HAP-1 (cell line): ENCODE measurements at regions not wholly inside any gene's neighbourhood (a gene's known extent, or its start where the extent isn't known, plus 50 kb on each side); places are given as distances from the start of the nearest gene placed in this dataset.

Experiments
- DNase-seq, 2 experiments: peaks; one replicate each; pipeline ENCODE4 v3.0.0-alpha.2; 2016 to 2020; ENCODE audit warnings: low spot score in 2 of 2
- H3K27me3 ChIP-seq: fragments of 250-450 bp; sonication (Bioruptor Pico); 2 replicates; pipeline ENCODE4 v1.5.1; 2020; ENCODE audit warnings: low read depth, mild to moderate bottlenecking, moderate library complexity
- H3K36me3 ChIP-seq: fragments of 250-450 bp; sonication (Bioruptor Pico); replicated peaks from 2 replicates; pipeline ENCODE4 v1.5.1; 2020; ENCODE audit warnings: mild to moderate bottlenecking
- H3K4me1 ChIP-seq: fragments of 250-450 bp; sonication (Bioruptor Pico); 2 replicates; pipeline ENCODE4 v1.5.1; 2020; ENCODE audit warnings: mild to moderate bottlenecking
- H3K4me3 ChIP-seq: fragments of 250-450 bp; sonication (Bioruptor Pico); 2 replicates; pipeline ENCODE4 v1.5.1; 2020; ENCODE audit warnings: mild to moderate bottlenecking, moderate library complexity
- H3K9me3 ChIP-seq: fragments of 250-450 bp; sonication (Bioruptor Pico); 2 replicates; pipeline ENCODE4 v1.5.1; 2020; ENCODE audit warnings: mild to moderate bottlenecking, moderate library complexity
- in situ Hi-C: fragments of 300-500 bp; cut with MboI; formaldehyde crosslinking; loops from 3 replicates; pipeline ENCODE4 v1.14.3; 2020; ENCODE audit warnings: low sequenced_read_pairs, inconsistent platforms, mixed read lengths

GRCh38 chr3:144273601-144274000 lies 302.0 kb downstream of the DIPK2A start:
- no peaks in the 10 kb centered on the region for H3K27me3 ChIP-seq
- in situ Hi-C loops, result no loop called here
- H3K4me1 ChIP-seq, result peaks cover 3% of the 10 kb centered on the region
- DNase-seq, result no peak
- H3K36me3 ChIP-seq, result no peaks in the 10 kb centered on the region
- H3K4me3 ChIP-seq, result no peak overlapping the region
- no peaks in the 10 kb centered on the region for H3K9me3 ChIP-seq

- Histone ChIP-seq H3K36me3 (no peaks in the 10 kb centered on the region), H3K27me3 (no peaks in the 10 kb centered on the region), H3K9me3 (no peaks in the 10 kb centered on the region), H3K4me1 (peaks cover 3% of the 10 kb centered on the region), H3K4me3 (no peak overlapping the region)
- DNase-seq, result no peak
- in situ Hi-C loops, result no loop called here
Observed at GRCh38 chr3:144275005-144275404, 303.4 kb downstream of the DIPK2A start.

- peak; percentile 29 to 70 for DNase-seq
- H3K36me3 ChIP-seq, result no peaks in the 10 kb centered on the region
- no peak overlapping the region for H3K4me3 ChIP-seq
- H3K9me3 ChIP-seq, result no peaks in the 10 kb centered on the region
- peaks cover 7% of the 10 kb centered on the region; the same call in 1 of the 2 replicates for H3K4me1 ChIP-seq
- in situ Hi-C loops, result no loop called here
- H3K27me3 ChIP-seq, result no peaks in the 10 kb centered on the region
Observed at GRCh38 chr3:144282313-144282712, 310.7 kb downstream of the DIPK2A start.

- Histone ChIP-seq H3K4me3 (no peak overlapping the region), H3K27me3 (no peaks in the 10 kb centered on the region), H3K36me3 (no peaks in the 10 kb centered on the region), H3K4me1 (peaks cover 7% of the 10 kb centered on the region; the same call in 1 of the 2 replicates), H3K9me3 (no peaks in the 10 kb centered on the region)
- in situ Hi-C loops, result no loop called here
- DNase-seq, result no peak
Observed at GRCh38 chr3:144286235-144286910, 314.8 kb downstream of the DIPK2A start.

- no peaks in the 10 kb centered on the region for H3K27me3 ChIP-seq
- DNase-seq, result no peak
- no peaks in the 10 kb centered on the region for H3K9me3 ChIP-seq
- H3K4me1 ChIP-seq, result peaks cover 6% of the 10 kb centered on the region; the same call in 1 of the 2 replicates
- in situ Hi-C loops, result no loop called here
- H3K36me3 ChIP-seq, result no peaks in the 10 kb centered on the region
- no peak overlapping the region for H3K4me3 ChIP-seq
Observed at GRCh38 chr3:144287001-144287400, 315.4 kb downstream of the DIPK2A start.

- in situ Hi-C loops, result no loop called here
- H3K9me3 ChIP-seq, result no peaks in the 10 kb centered on the region
- H3K4me3 ChIP-seq, result no peak overlapping the region
- DNase-seq, result no peak
- H3K36me3 ChIP-seq, result no peaks in the 10 kb centered on the region
- H3K27me3 ChIP-seq, result no peaks in the 10 kb centered on the region
- no peaks in the 10 kb centered on the region for H3K4me1 ChIP-seq
Observed at GRCh38 chr3:144289057-144289456, 317.4 kb downstream of the DIPK2A start.

- no peaks in the 10 kb centered on the region for H3K27me3 ChIP-seq
- H3K4me3 ChIP-seq, result no peak overlapping the region
- H3K9me3 ChIP-seq, result no peaks in the 10 kb centered on the region
- H3K36me3 ChIP-seq, result no peaks in the 10 kb centered on the region
- in situ Hi-C loops, result no loop called here
- no peak for DNase-seq
- H3K4me1 ChIP-seq, result peaks cover 18% of the 10 kb centered on the region
Observed at GRCh38 chr3:144294659-144295538, 323.3 kb downstream of the DIPK2A start.

- H3K9me3 ChIP-seq, result no peaks in the 10 kb centered on the region
- H3K4me3 ChIP-seq, result no peak overlapping the region
- DNase-seq, result peak in 1 of 2 experiments; percentile 44
- in situ Hi-C loops, result no loop called here
- H3K27me3 ChIP-seq, result no peaks in the 10 kb centered on the region
- H3K36me3 ChIP-seq, result no peaks in the 10 kb centered on the region
- H3K4me1 ChIP-seq, result peaks cover 18% of the 10 kb centered on the region
Observed at GRCh38 chr3:144295613-144296012, 324.0 kb downstream of the DIPK2A start.

GRCh38 chr3:144296808-144297207 lies 325.2 kb downstream of the DIPK2A start:
- in situ Hi-C loops, result no loop called here
- Histone ChIP-seq H3K9me3 (0 out of 2 replicates have a peak, but pooled peaks cover 3% of the 10 kb centered on the region), H3K36me3 (no peaks in the 10 kb centered on the region), H3K4me3 (no peak overlapping the region), H3K4me1 (peaks cover 18% of the 10 kb centered on the region), H3K27me3 (no peaks in the 10 kb centered on the region)
- no peak for DNase-seq

GRCh38 chr3:144301863-144302262 lies 330.2 kb downstream of the DIPK2A start:
- Histone ChIP-seq H3K27me3 (no peaks in the 10 kb centered on the region), H3K4me1 (no peaks in the 10 kb centered on the region), H3K9me3 (0 out of 2 replicates have a peak, but pooled peaks cover 6% of the 10 kb centered on the region), H3K4me3 (no peak overlapping the region), H3K36me3 (no peaks in the 10 kb centered on the region)
- no peak for DNase-seq
- in situ Hi-C loops, result no loop called here

- H3K36me3 ChIP-seq, result no peaks in the 10 kb centered on the region
- H3K4me1 ChIP-seq, result peaks cover 10% of the 10 kb centered on the region
- DNase-seq, result no peak
- no peaks in the 10 kb centered on the region for H3K27me3 ChIP-seq
- no peaks in the 10 kb centered on the region for H3K9me3 ChIP-seq
- in situ Hi-C loops, result no loop called here
- no peak overlapping the region for H3K4me3 ChIP-seq
Observed at GRCh38 chr3:144307951-144308350, 336.3 kb downstream of the DIPK2A start.

GRCh38 chr3:144308396-144308795 lies 336.8 kb downstream of the DIPK2A start:
- Histone ChIP-seq H3K9me3 (no peaks in the 10 kb centered on the region), H3K27me3 (no peaks in the 10 kb centered on the region), H3K4me1 (peaks cover 14% of the 10 kb centered on the region), H3K4me3 (no peak overlapping the region), H3K36me3 (no peaks in the 10 kb centered on the region)
- DNase-seq, result no peak
- in situ Hi-C loops, result no loop called here

GRCh38 chr3:144312702-144313101 lies 341.1 kb downstream of the DIPK2A start:
- H3K27me3 ChIP-seq, result no peaks in the 10 kb centered on the region
- peaks cover 16% of the 10 kb centered on the region for H3K4me1 ChIP-seq
- no peaks in the 10 kb centered on the region for H3K36me3 ChIP-seq
- H3K4me3 ChIP-seq, result no peak overlapping the region
- peak in 1 of 2 experiments; percentile 83 for DNase-seq
- in situ Hi-C loops, result no loop called here
- no peaks in the 10 kb centered on the region for H3K9me3 ChIP-seq

- in situ Hi-C loops, result no loop called here
- no peak for DNase-seq
- H3K4me3 ChIP-seq, result no peak overlapping the region
- H3K36me3 ChIP-seq, result no peaks in the 10 kb centered on the region
- H3K4me1 ChIP-seq, result peaks cover 16% of the 10 kb centered on the region
- no peaks in the 10 kb centered on the region for H3K27me3 ChIP-seq
- no peaks in the 10 kb centered on the region for H3K9me3 ChIP-seq
Observed at GRCh38 chr3:144314946-144315345, 343.3 kb downstream of the DIPK2A start.
